ENCODE measurements at regions not wholly inside any gene's neighbourhood (a gene's known extent, or its start where the extent isn't known, plus 50 kb on each side); places are given as distances from the start of the nearest gene placed in this dataset.

- no peaks in the 10 kb centered on the region for H3K4me1 ChIP-seq
- DNase-seq (ENCODE audit: low spot score in 2 of 2) = no peak
- intact Hi-C loops (cut with DNase I) = no loop called here
- TF ChIP-seq CTCF (IDR thresholded peaks at IDR 0.05) = no peak
- no peak overlapping the region for H3K27ac ChIP-seq
- no peaks in the 10 kb centered on the region for H3K9me3 ChIP-seq
- H3K27me3 ChIP-seq = no peaks in the 10 kb centered on the region
- H3K4me3 ChIP-seq = no peak overlapping the region
- no peaks in the 10 kb centered on the region for H3K36me3 ChIP-seq
Measured at GRCh38 chr2:149849136-149849535, 261.6 kb upstream of the MMADHC start.

GRCh38 chr2:149841396-149841795 is 253.8 kb upstream of the MMADHC start:
- Histone ChIP-seq H3K4me1 (no peaks in the 10 kb centered on the region), H3K36me3 (no peaks in the 10 kb centered on the region), H3K4me3 (no peak overlapping the region), H3K27ac (no peak overlapping the region), H3K27me3 (no peaks in the 10 kb centered on the region), H3K9me3 (peaks cover 0 to 4% of the 10 kb centered on the region in 2 donors)
- no peak for DNase-seq (ENCODE audit: low spot score in 2 of 2)
- intact Hi-C loops (cut with DNase I) = no loop called here
- no peak for TF ChIP-seq CTCF (IDR thresholded peaks at IDR 0.05)

- Histone ChIP-seq H3K36me3 (no peaks in the 10 kb centered on the region), H3K4me1 (no peaks in the 10 kb centered on the region), H3K4me3 (no peak overlapping the region), H3K27me3 (no peaks in the 10 kb centered on the region), H3K27ac (no peak overlapping the region), H3K9me3 (peaks cover 0 to 2% of the 10 kb centered on the region in 2 donors)
- no peak for TF ChIP-seq CTCF (IDR thresholded peaks at IDR 0.05)
- no peak for DNase-seq (ENCODE audit: low spot score in 2 of 2)
- intact Hi-C loops (cut with DNase I) = no loop called here
Measured at GRCh38 chr2:149832324-149832723, 244.7 kb upstream of the MMADHC start.

- intact Hi-C loops (cut with DNase I) = no loop called here
- Histone ChIP-seq H3K4me1 (no peaks in the 10 kb centered on the region), H3K4me3 (no peak overlapping the region), H3K27me3 (no peaks in the 10 kb centered on the region), H3K9me3 (no peaks in the 10 kb centered on the region), H3K27ac (no peak overlapping the region), H3K36me3 (no peaks in the 10 kb centered on the region)
- DNase-seq (ENCODE audit: low spot score in 2 of 2) = no peak
- no peak for TF ChIP-seq CTCF (IDR thresholded peaks at IDR 0.05)
Measured at GRCh38 chr2:149828520-149829210, 241.1 kb upstream of the MMADHC start.

GRCh38 chr2:149827585-149828126 is 240.1 kb upstream of the MMADHC start:
- no peaks in the 10 kb centered on the region for H3K36me3 ChIP-seq
- no peak for DNase-seq (ENCODE audit: low spot score in 2 of 2)
- H3K4me1 ChIP-seq = no peaks in the 10 kb centered on the region
- H3K27ac ChIP-seq = no peak overlapping the region
- H3K27me3 ChIP-seq = no peaks in the 10 kb centered on the region
- H3K4me3 ChIP-seq = no peak overlapping the region
- no peak for TF ChIP-seq CTCF (IDR thresholded peaks at IDR 0.05)
- intact Hi-C loops (cut with DNase I) = no loop called here
- H3K9me3 ChIP-seq = no peaks in the 10 kb centered on the region
